C4-2B (cell line): ENCODE measurements at regions not wholly inside any gene's neighbourhood (a gene's known extent, or its start where the extent isn't known, plus 50 kb on each side); places are given as distances from the start of the nearest gene placed in this dataset.

Source experiments
- H3K27ac ChIP-seq: fragments of 450-650 bp; 2 replicates; pipeline ENCODE4 v1.5.1; 2017
- CTCF ChIP-seq: fragments of 450-650 bp; conservative IDR thresholded peaks from 2 replicates; pipeline ENCODE4 v1.5.1; 2017; ENCODE audit warnings: mild to moderate bottlenecking
- ZFX ChIP-seq: fragments of 450-650 bp; IDR thresholded peaks from 2 replicates; pipeline ENCODE4 v1.6.1; 2017

- no peak overlapping the region for H3K27ac ChIP-seq
- TF ChIP-seq CTCF (no peak), ZFX (no peak)
These were observed 105.6 kb downstream of the TENT4A start for GRCh38 chr5:6818594-6819511.

DNA sequence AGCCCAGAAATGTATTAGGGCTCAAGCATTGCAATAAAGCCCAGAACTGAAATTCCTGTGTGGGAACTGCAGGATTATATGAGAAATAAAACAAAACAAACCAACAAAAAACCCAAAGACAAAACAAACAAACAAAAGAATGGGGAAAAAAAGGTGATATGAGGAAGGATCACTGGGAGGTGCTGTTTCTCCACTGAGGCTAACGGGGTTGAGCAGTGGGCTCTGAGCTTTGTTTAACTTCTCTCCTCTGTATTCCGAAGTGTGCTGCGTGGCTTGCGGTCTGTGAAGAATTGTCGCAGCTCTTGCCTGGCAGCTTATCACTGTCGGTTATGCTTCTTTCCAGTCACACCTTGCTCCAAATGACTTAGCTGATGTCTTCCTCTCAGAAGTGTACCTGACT lies 106.3 kb downstream of the TENT4A start:
- TF ChIP-seq CTCF (peak; percentile 12; the same call in 1 of the 2 replicates), ZFX (no peak)
- H3K27ac ChIP-seq, result no peak overlapping the region

DNA sequence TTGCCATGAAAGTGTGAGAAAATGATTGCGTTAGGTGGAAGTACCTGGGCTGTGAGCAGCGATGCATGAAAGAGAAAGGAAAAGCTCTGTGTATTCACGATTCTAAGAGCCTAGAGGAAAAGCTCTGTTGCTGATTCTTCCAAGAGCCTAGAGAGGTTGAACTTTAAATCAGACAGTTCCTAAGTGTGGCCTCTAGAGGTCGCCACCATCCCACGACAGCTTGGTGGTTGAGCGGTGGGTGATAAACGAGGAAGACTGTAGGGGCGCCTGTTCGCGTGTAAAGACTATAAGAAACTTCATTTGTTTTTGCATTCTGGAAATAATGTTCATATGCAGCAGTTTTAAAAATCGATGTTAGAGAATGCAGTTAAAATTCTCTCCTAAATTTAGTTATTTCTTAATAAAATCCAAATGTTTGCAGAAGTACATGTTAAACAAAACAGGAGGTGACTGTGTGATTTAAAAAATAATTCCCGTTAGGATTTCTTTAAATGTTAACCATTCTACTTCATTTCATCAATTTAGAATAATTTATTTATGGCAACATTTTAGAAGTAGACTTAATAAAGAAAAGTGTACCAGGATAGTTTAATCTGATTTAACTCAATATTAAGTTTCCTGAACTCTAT lies 107.7 kb downstream of the TENT4A start:
- no peak overlapping the region for H3K27ac ChIP-seq
- TF ChIP-seq ZFX, result no peak
- peak; percentile 93 for TF ChIP-seq CTCF

DNA sequence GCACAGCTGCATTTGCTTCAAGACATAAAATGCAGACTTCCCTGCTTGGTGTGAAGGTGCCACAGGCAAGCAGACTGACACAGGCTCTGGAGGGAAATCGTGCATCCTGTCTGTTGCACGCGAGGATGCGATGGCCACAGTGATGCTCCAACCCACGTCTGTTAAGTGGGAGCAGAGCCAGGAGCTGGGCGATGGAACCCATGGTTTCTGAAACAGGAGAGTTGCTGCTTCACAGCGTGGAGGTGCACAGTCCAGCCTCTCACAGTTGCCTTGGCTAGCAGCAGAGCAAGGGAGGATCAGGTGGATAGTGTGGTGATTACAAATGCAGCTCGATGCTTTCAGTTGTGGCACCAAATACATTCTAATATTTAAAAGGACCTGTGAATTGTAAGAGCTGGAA lies 108.8 kb downstream of the TENT4A start:
- TF ChIP-seq CTCF, result no peak
- no peak for TF ChIP-seq ZFX
- no peak overlapping the region for H3K27ac ChIP-seq

DNA sequence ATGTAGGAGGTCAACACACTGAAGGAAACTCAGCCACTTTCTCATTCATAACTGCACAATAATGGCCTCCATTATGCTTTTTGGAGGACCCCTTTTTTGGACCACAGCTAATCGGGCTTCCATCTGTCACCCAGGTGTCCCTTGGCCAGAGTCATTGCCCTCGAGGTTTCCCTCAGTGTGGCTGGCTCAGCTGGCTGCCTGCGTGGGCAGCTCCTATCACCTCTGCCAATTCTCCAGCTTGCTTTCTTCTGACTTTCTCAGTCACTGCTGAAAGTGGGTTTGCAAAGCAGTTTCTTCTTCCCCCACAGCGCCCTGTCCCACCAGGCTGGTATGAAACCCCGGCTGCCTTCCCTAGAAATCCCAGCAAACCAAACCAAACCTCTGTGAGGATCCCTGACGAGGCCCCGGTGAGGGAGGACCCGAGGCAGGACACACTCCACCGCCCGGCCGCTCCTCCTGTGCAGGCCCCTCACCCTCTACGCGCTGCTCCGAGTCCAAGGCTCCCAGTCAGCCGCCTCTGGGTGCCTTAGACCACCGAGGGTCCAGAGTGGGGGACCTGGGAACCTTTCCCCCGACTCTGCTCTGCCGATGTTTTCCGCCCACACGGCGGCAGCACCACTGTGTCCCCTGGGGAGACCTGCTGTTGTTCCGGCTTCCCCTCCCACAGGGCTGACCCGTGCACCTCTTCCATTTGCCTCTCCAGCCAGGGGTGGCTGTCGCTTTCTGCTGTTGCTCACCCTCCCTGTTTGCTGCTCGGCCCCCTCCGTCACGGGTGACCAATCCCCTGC lies 109.5 kb downstream of the TENT4A start:
- no peak for TF ChIP-seq ZFX
- no peak; the same call in 1 of the 2 replicates for TF ChIP-seq CTCF
- H3K27ac ChIP-seq, result no peak overlapping the region

GRCh38 chr5:6823996-6824395 lies 110.8 kb downstream of the TENT4A start:
- TF ChIP-seq CTCF (no peak; the same call in 1 of the 2 replicates), ZFX (no peak)
- H3K27ac ChIP-seq, result no peak overlapping the region
